Type B pancreatic cell (in vitro differentiated cells): ENCODE measurements at regions not wholly inside any gene's neighbourhood (a gene's known extent, or its start where the extent isn't known, plus 50 kb on each side); places are given as distances from the start of the nearest gene placed in this dataset.
"Not testable (repeated sequence)": the region's sequence is repeated elsewhere in the genome, so short reads cannot be mapped to it uniquely, and the experiment has no call there.

Experiments
- DNase-seq: peaks from one replicate; pipeline ENCODE4 v3.0.0; 2021; ENCODE audit warnings: mixed read lengths; ENCODE audit not compliant: unreplicated experiment; ENCODE audit errors: extremely low spot score
- H3K27ac Mint-ChIP-seq: 2 replicates; pipeline ENCODE4 v1.8.0; 2021; ENCODE audit warnings: mild to moderate bottlenecking, mixed read lengths
- H3K27me3 Mint-ChIP-seq: 2 replicates; pipeline ENCODE4 v1.8.0; 2021; ENCODE audit warnings: mixed read lengths
- H3K36me3 Mint-ChIP-seq: 2 replicates; pipeline ENCODE4 v1.8.0; 2021; ENCODE audit warnings: mixed read lengths
- H3K4me1 Mint-ChIP-seq: one replicate; pipeline ENCODE4 v1.8.0; 2021; ENCODE audit warnings: mixed read lengths; ENCODE audit not compliant: unreplicated experiment
- H3K4me3 Mint-ChIP-seq: 2 replicates; pipeline ENCODE4 v1.8.0; 2021; ENCODE audit warnings: mild to moderate bottlenecking, mixed read lengths
- H3K9me3 Mint-ChIP-seq: 2 replicates; pipeline ENCODE4 v1.8.0; 2021; ENCODE audit warnings: mixed read lengths
- TF ChIP-seq, protein P1 (sequence below): fragments of 200-600 bp; sonication (generic); conservative IDR thresholded peaks from 2 replicates; pipeline ENCODE4 v1.5.0; 2021; ENCODE audit warnings: antibody characterized with exemption, mild to moderate bottlenecking

DNA sequence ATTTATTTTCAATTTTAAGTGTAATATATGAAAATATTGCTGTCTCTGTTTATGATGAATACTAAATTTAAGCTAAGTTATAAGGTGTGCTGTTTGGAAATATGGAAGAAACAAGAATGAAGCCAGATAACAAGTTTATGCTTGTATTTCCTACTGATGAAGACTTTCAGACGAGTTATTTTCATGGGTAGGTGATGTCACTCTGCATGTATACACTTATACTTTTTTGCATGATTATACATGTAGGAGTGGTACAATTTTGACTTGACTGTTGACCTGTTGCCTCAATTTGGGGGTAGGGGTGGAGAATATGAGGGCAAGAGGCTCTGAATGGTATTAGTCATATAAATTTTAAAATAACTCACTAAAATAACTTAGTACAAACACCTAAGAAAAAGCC, 133.7 kb downstream of the HAUS1 start:
- no peak overlapping the region for H3K4me3 Mint-ChIP-seq
- H3K9me3 Mint-ChIP-seq = no peaks in the 10 kb centered on the region
- peaks cover 3% of the 10 kb centered on the region for H3K36me3 Mint-ChIP-seq
- no peaks in the 10 kb centered on the region for H3K27me3 Mint-ChIP-seq
- TF ChIP-seq, protein P1, sequence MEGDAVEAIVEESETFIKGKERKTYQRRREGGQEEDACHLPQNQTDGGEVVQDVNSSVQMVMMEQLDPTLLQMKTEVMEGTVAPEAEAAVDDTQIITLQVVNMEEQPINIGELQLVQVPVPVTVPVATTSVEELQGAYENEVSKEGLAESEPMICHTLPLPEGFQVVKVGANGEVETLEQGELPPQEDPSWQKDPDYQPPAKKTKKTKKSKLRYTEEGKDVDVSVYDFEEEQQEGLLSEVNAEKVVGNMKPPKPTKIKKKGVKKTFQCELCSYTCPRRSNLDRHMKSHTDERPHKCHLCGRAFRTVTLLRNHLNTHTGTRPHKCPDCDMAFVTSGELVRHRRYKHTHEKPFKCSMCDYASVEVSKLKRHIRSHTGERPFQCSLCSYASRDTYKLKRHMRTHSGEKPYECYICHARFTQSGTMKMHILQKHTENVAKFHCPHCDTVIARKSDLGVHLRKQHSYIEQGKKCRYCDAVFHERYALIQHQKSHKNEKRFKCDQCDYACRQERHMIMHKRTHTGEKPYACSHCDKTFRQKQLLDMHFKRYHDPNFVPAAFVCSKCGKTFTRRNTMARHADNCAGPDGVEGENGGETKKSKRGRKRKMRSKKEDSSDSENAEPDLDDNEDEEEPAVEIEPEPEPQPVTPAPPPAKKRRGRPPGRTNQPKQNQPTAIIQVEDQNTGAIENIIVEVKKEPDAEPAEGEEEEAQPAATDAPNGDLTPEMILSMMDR = no peak
- H3K4me1 Mint-ChIP-seq = no peaks in the 10 kb centered on the region
- no peak for DNase-seq
- no peak overlapping the region for H3K27ac Mint-ChIP-seq

DNA sequence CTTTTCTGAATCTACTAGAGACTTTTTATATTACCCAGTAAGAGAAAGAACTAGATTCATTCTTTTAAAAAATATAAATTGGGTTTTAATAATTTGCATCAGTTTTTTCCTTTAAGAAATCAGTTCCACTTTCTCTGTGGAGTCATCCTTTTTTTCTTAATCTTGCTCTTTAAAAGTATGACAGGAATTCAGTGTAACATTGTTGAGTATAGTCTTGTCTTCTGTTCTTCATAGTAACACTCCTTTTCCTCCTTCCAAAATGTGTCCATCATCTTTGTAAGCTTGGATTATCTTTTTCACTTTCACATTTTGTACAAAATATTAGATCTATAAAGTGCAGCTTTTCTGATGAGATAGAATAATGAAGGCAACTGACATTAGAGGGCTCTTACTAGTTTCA, 135.4 kb downstream of the HAUS1 start:
- Mint-ChIP-seq H3K4me1 (no peaks in the 10 kb centered on the region), H3K27ac (no peak overlapping the region), H3K4me3 (no peak overlapping the region), H3K36me3 (peaks cover 3% of the 10 kb centered on the region), H3K9me3 (no peaks in the 10 kb centered on the region), H3K27me3 (no peaks in the 10 kb centered on the region)
- TF ChIP-seq, protein P1 = no peak
- no peak for DNase-seq

DNA sequence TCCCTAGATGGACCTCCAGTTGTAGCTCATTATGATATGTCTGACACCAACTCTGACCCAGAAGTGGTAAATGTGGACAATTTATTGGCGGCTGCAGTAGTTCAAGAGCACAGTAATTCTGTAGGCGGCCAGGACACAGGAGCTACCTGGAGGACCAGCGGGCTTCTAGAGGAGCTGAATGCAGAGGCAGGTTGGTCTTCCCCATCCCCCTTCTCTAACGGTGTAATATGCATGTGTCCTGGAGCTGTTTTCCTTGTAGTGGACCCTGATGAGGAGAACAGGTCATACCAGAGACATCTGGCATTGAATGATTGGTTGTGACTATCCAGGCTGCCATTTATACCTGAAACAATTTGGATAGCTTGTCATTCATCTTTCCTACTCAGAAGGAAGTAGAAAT, 135.8 kb downstream of the HAUS1 start:
- H3K4me3 Mint-ChIP-seq = no peak overlapping the region
- H3K27ac Mint-ChIP-seq = no peak overlapping the region
- TF ChIP-seq, protein P1 = no peak
- H3K36me3 Mint-ChIP-seq = peaks cover 3% of the 10 kb centered on the region
- no peaks in the 10 kb centered on the region for H3K27me3 Mint-ChIP-seq
- no peak for DNase-seq
- no peaks in the 10 kb centered on the region for H3K4me1 Mint-ChIP-seq
- no peaks in the 10 kb centered on the region for H3K9me3 Mint-ChIP-seq

DNA sequence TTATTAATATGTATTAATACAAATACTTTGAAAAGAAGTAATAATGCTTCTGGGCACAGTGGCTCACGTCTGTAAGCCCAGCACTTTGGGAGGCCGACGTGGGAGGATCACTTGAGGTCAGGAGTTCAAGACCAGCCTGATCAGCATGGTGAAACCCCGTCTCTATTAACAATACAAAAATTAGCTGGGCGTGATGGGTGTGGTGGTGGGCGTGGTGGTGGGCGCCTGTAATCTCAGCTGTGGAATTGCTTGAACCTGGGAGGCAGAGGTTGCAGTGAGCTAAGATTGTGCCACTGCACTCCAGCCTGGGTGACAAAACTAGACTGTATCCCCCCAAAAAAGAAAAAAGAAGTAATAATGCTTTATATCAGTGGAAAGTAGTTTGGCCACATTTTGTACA, 137.2 kb downstream of the HAUS1 start:
- not testable (repeated sequence) for H3K4me3 Mint-ChIP-seq, H3K27ac Mint-ChIP-seq, H3K9me3 Mint-ChIP-seq, H3K4me1 Mint-ChIP-seq, H3K27me3 Mint-ChIP-seq, DNase-seq
- peaks cover 11% of the 10 kb centered on the region for H3K36me3 Mint-ChIP-seq

DNA sequence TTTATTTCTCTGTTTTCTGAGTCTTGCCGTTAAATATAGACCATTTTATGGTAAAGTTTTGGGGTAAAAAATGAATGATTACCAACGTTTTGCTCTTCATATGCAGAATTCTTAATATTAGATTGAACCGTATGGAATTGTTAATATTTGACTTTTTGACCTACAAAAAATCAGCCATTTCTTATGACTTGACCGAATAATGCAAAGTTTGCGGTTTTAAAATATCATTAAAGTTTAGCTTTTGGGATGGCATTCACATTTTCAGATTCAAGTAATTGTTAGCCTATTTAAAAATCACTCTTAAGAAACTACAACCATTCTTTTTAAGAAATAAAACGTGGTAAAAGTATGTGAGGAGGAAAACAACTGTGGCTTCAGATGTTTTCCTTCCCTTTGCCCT, 138.0 kb downstream of the HAUS1 start:
- DNase-seq = no peak
- no peaks in the 10 kb centered on the region for H3K9me3 Mint-ChIP-seq
- TF ChIP-seq, protein P1 = no peak
- no peaks in the 10 kb centered on the region for H3K27me3 Mint-ChIP-seq
- no peak overlapping the region for H3K4me3 Mint-ChIP-seq
- H3K36me3 Mint-ChIP-seq = peaks cover 11% of the 10 kb centered on the region
- no peaks in the 10 kb centered on the region for H3K4me1 Mint-ChIP-seq
- no peak overlapping the region for H3K27ac Mint-ChIP-seq

DNA sequence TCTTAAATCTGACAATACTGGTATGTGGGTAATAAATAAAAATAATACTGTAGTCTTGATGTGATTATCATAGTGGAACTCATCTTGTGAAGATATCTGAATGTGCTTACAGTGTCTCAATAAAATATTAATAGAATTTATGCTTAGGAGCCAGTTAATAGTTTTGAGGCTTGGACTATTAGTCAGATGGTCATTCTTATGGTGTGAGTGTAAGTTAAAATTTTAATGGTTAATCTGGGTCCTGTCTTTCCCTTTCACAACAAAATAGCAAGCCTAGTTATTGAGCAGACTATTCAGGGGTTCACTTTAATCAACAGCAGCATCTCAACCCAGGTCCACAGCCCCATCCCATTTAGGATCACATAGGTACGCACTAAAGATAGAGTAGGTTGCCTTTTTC, 138.9 kb downstream of the HAUS1 start:
- TF ChIP-seq, protein P1 = no peak
- no peak overlapping the region for H3K4me3 Mint-ChIP-seq
- no peaks in the 10 kb centered on the region for H3K27me3 Mint-ChIP-seq
- DNase-seq = no peak
- peaks cover 8% of the 10 kb centered on the region for H3K36me3 Mint-ChIP-seq
- H3K4me1 Mint-ChIP-seq = no peaks in the 10 kb centered on the region
- H3K9me3 Mint-ChIP-seq = no peaks in the 10 kb centered on the region
- no peak overlapping the region for H3K27ac Mint-ChIP-seq
